NB4 (cell line): ENCODE measurements at regions not wholly inside any gene's neighbourhood (a gene's known extent, or its start where the extent isn't known, plus 50 kb on each side); places are given as distances from the start of the nearest gene placed in this dataset.

ENCODE experiments used
- TF ChIP-seq, protein P1 (sequence below): IDR thresholded peaks from 2 replicates; pipeline ENCODE4 v1.6.1; 2011; ENCODE audit warnings: low read depth, low read length
- TF ChIP-seq, protein P2 (sequence below): IDR thresholded peaks from one replicate; pipeline ENCODE4 v1.5.1; 2012; ENCODE audit warnings: low read depth, low read length

DNA sequence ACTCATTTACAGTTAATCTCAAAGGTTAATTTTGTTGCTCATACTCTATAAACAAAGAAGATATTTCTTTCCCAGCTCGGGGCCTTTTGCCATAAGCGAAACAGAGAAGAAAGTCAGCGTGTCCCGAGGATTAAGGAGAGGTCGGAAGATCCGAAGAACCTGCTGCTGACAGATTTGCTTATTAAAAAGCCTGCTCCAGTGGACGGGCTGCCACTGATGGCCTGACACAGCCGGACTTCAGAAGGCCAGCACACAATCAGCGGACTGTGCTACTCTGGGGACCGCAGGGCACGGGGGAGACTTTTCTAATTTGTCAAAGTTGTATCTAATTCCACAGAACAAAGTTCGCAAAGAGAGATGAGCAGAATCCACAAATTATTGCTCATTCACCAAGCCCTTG is 315.4 kb downstream of the ETAA1 start:
- TF ChIP-seq, protein P1, sequence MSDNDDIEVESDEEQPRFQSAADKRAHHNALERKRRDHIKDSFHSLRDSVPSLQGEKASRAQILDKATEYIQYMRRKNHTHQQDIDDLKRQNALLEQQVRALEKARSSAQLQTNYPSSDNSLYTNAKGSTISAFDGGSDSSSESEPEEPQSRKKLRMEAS, result no peak
- TF ChIP-seq, protein P2, sequence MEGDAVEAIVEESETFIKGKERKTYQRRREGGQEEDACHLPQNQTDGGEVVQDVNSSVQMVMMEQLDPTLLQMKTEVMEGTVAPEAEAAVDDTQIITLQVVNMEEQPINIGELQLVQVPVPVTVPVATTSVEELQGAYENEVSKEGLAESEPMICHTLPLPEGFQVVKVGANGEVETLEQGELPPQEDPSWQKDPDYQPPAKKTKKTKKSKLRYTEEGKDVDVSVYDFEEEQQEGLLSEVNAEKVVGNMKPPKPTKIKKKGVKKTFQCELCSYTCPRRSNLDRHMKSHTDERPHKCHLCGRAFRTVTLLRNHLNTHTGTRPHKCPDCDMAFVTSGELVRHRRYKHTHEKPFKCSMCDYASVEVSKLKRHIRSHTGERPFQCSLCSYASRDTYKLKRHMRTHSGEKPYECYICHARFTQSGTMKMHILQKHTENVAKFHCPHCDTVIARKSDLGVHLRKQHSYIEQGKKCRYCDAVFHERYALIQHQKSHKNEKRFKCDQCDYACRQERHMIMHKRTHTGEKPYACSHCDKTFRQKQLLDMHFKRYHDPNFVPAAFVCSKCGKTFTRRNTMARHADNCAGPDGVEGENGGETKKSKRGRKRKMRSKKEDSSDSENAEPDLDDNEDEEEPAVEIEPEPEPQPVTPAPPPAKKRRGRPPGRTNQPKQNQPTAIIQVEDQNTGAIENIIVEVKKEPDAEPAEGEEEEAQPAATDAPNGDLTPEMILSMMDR, result no peak
